Fibroblast of mammary gland (primary cell): ENCODE measurements at regions not wholly inside any gene's neighbourhood (a gene's known extent, or its start where the extent isn't known, plus 50 kb on each side); places are given as distances from the start of the nearest gene placed in this dataset.
"Not testable (repeated sequence)": the region's sequence is repeated elsewhere in the genome, so short reads cannot be mapped to it uniquely, and the experiment has no call there.

Source experiments
- DNase-seq: peaks from one replicate; pipeline ENCODE4 v3.0.0-alpha.2; 2010; ENCODE audit warnings: low read depth
- H3K4me3 ChIP-seq: 2 replicates; pipeline ENCODE4 v1.5.1; 2011; ENCODE audit warnings: low read depth, mild to moderate bottlenecking, low read length, moderate library complexity; ENCODE audit not compliant: control insufficient read depth
- CTCF ChIP-seq: conservative IDR thresholded peaks from 2 replicates; pipeline ENCODE4 v1.5.1; 2011; ENCODE audit warnings: low read depth, low read length, inconsistent platforms; ENCODE audit not compliant: control insufficient read depth, insufficient read depth

GRCh38 chr3:130828948-130829947, 64.6 kb upstream of the ATP2C1 start:
- no peak for TF ChIP-seq CTCF
- H3K4me3 ChIP-seq = no peak overlapping the region
- DNase-seq = no peak

DNA sequence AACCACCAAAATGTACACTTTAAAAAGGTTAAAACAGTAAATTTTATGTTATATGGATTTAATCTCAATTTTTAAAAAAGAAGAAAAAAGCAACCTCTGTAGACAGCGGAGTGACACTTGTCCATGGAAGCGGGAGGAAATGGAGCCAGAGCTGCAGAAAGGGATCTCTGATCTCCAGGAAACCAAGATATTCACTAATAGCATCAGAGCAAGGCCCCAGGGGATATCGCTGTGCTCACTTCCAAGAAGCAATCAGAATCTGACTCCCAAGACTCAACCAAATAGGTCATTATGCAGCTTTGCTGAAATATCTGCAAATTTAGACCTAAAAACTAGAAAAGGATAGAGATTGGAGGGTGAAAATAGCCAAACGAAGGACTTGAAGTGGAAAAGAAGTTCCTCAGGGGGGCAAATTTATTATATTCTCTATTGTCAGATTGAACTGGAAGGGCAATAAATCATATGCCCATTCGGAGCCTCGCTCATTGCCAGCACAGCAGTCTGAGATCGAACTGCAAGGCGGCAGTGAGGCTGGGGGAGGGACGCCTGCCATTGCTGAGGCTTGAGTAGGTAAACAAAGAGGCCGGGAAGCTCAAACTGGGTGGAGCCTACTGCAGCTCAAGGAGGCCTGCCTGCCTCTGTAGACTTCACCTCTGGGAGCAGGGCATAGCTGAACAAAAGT, 62.0 kb upstream of the ATP2C1 start:
- DNase-seq = no peak
- no peak overlapping the region for H3K4me3 ChIP-seq
- TF ChIP-seq CTCF = no peak

DNA sequence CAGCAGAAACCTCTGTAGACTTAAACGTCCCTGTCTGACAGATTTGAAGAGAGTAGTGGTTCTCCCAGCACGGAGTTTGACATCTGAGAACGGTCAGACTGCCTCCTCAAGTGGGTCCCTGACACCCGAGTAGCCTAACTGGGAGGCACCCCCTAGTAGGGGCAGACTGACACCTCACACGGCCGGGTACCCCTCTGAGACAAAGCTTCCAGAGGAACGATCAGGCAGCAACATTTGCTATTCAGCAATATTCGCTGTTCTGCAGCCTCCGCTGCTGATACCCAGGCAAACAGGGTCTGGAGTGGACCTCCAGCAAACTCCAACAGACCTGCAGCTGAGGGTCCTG, 61.5 kb upstream of the ATP2C1 start:
- not testable (repeated sequence) for DNase-seq, H3K4me3 ChIP-seq

DNA sequence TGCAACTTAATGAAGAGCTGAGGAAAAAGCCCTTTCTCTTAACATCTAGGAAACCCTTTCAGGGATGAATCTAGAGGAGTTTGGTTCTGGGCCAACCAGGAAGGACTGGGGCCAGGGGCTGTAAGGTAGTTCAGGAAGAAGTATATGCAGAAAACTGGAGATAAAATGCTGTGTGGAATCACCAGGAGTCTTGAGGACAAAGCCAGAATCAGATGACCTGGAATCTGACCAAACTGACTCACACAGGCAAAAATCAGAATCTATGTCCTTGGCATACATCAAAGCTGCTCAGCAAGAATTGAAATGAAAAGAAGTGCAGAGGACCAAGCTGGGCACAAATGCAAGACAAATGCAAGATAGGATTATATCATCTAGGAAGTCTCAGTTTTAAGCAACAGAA, 59.4 kb upstream of the ATP2C1 start:
- no peak overlapping the region for H3K4me3 ChIP-seq
- DNase-seq = peak; percentile 51
- TF ChIP-seq CTCF = no peak

GRCh38 chr3:130835483-130835882, 58.4 kb upstream of the ATP2C1 start:
- no peak for DNase-seq
- TF ChIP-seq CTCF = no peak
- no peak overlapping the region for H3K4me3 ChIP-seq

DNA sequence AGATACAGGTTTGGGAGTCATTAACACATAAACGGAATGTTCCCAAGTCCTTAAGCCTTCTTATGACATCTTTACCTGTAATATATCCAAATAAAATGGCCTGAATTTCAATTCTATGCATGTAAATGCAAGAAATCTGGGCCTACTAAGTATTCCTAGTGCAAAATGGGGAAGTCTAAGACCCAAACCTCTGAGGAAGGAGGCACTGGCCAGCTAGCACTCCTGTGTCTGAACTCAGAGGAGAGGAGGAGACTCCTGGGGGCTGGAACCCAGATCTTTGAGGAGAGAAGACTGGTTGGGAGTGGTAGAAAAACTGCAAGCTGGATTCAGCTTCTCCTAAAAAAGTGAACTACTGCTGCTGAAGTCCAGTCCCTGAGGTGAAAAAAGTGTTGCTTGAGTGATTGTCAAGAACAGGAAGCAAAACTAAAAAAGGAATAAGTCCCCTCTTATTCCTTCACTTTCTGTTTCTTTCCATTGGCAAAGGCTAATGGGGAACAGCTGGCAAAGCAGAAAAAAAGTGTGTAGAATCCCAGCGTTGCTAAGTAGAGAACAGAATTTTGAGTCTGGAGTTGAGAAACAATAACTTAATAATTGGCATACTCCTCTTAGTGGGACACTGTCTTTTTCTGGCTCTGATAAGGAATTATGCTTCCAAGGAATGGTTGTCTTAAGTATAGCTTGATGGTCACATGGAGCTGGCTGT, 54.8 kb upstream of the ATP2C1 start:
- TF ChIP-seq CTCF = no peak
- no peak for DNase-seq
- H3K4me3 ChIP-seq = no peak overlapping the region

GRCh38 chr3:130839813-130840212, 54.1 kb upstream of the ATP2C1 start:
- no peak overlapping the region for H3K4me3 ChIP-seq
- no peak for DNase-seq

More at GRCh38 chr3:130839813-130840212, 54.1 kb upstream of the ATP2C1 start:
- TF ChIP-seq CTCF = no peak
